NB4 (cell line): ENCODE measurements at regions not wholly inside any gene's neighbourhood (a gene's known extent, or its start where the extent isn't known, plus 50 kb on each side); places are given as distances from the start of the nearest gene placed in this dataset.

Experiments used
- MYC ChIP-seq: IDR thresholded peaks from 2 replicates; pipeline ENCODE4 v1.6.1; 2011; ENCODE audit warnings: low read depth, low read length
- TF ChIP-seq, protein P1 (sequence below): IDR thresholded peaks from one replicate; pipeline ENCODE4 v1.5.1; 2012; ENCODE audit warnings: low read depth, low read length
- TF ChIP-seq, protein P2 (sequence below): IDR thresholded peaks from 2 replicates; pipeline ENCODE4 v1.6.1; 2011; ENCODE audit warnings: low read depth, low read length

DNA sequence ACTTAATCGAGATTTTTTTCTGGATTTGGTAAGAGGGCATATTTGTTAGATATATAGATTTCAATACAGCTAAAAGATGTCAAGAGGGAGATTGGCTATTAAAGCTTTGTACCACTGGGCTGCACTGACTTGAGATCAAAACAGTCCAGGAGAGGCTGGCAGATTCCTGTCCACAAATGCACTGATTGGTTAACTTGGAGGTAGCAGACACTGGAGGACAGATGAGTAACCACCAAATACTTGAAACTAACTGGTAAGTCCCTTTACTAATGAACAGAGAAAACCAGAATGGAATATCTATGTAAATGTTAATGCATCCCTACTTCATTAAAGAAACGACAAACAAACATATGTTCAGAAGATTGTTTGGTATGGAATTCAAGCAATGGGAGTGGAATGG lies 416.6 kb downstream of the LRIG3 start:
- TF ChIP-seq, protein P1, sequence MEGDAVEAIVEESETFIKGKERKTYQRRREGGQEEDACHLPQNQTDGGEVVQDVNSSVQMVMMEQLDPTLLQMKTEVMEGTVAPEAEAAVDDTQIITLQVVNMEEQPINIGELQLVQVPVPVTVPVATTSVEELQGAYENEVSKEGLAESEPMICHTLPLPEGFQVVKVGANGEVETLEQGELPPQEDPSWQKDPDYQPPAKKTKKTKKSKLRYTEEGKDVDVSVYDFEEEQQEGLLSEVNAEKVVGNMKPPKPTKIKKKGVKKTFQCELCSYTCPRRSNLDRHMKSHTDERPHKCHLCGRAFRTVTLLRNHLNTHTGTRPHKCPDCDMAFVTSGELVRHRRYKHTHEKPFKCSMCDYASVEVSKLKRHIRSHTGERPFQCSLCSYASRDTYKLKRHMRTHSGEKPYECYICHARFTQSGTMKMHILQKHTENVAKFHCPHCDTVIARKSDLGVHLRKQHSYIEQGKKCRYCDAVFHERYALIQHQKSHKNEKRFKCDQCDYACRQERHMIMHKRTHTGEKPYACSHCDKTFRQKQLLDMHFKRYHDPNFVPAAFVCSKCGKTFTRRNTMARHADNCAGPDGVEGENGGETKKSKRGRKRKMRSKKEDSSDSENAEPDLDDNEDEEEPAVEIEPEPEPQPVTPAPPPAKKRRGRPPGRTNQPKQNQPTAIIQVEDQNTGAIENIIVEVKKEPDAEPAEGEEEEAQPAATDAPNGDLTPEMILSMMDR: no peak
- TF ChIP-seq, protein P2, sequence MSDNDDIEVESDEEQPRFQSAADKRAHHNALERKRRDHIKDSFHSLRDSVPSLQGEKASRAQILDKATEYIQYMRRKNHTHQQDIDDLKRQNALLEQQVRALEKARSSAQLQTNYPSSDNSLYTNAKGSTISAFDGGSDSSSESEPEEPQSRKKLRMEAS: no peak
- no peak for TF ChIP-seq MYC
